Tibial nerve (tissue), 4 donors: ENCODE measurements at regions not wholly inside any gene's neighbourhood (a gene's known extent, or its start where the extent isn't known, plus 50 kb on each side); places are given as distances from the start of the nearest gene placed in this dataset.
A peak's percentile ranks its signal among the peaks of the same experiment; 100 is the strongest.

Experiments used
- DNase-seq, 2 donors: peaks; one replicate each; pipeline ENCODE4 v3.0.0-alpha.2; 2019; ENCODE audit warnings: low spot score in 2 of 2
- H3K27ac ChIP-seq, 4 donors: fragments of 200-600 bp; sonication (generic) in 3 of 4; one replicate each; pipeline ENCODE4 v1.5.1; 2017 to 2019; ENCODE audit warnings: mild to moderate bottlenecking in 1 of 4
- H3K27me3 ChIP-seq, 2 donors: fragments of 200-600 bp; sonication (generic) in 1 of 2; one replicate each; pipeline versions ENCODE4 v1.5.1 to v1.6.0; 2017 to 2019
- H3K36me3 ChIP-seq, 3 donors: fragments of 200-600 bp; sonication (generic); one replicate each; pipeline ENCODE4 v1.5.1; 2018 to 2019
- H3K4me1 ChIP-seq, 4 donors: fragments of 200-600 bp; sonication (generic) in 3 of 4; one replicate each; pipeline ENCODE4 v1.5.1; 2017 to 2019
- H3K4me3 ChIP-seq, 4 donors: fragments of 200-600 bp; sonication (generic) in 3 of 4; one replicate each; pipeline ENCODE4 v1.5.1; 2017 to 2019; ENCODE audit warnings: mild to moderate bottlenecking in 1 of 4, moderate library complexity in 1 of 4
- H3K9me3 ChIP-seq, 4 donors: fragments of 200-600 bp; sonication (generic) in 3 of 4; one replicate each; pipeline ENCODE4 v1.5.1; 2017 to 2019
- EP300 ChIP-seq, 2 donors: sonication (generic); formaldehyde crosslinking; IDR thresholded peaks; one replicate each; pipeline ENCODE4 v1.6.1; 2017; ENCODE audit warnings: antibody characterized with exemption in 2 of 2, mild to moderate bottlenecking in 1 of 2
- POLR2A ChIP-seq, 2 donors: fragments of 450-650 bp; IDR thresholded peaks; one replicate each; pipeline ENCODE4 v1.6.1; 2017; ENCODE audit warnings: antibody characterized with exemption in 2 of 2, mild to moderate bottlenecking in 2 of 2, moderate library complexity in 2 of 2
- WGBS, 2 donors: methylation state at CpG; one replicate each; pipeline ENCODE4 v1.1.5; 2018; 5-methylcytosine and 5-hydroxymethylcytosine counted together
- TF ChIP-seq, protein P1 (sequence below), 5 experiments: fragments of 200-600 bp in 3 of 5; fragments of 450-650 bp in 2 of 5; sonication (generic) in 3 of 5; IDR thresholded peaks; one replicate each; pipeline ENCODE4 v1.5.1; 2016 to 2019; ENCODE audit warnings: antibody characterized with exemption in 5 of 5, mild to moderate bottlenecking in 3 of 5, moderate library complexity in 2 of 5

DNA sequence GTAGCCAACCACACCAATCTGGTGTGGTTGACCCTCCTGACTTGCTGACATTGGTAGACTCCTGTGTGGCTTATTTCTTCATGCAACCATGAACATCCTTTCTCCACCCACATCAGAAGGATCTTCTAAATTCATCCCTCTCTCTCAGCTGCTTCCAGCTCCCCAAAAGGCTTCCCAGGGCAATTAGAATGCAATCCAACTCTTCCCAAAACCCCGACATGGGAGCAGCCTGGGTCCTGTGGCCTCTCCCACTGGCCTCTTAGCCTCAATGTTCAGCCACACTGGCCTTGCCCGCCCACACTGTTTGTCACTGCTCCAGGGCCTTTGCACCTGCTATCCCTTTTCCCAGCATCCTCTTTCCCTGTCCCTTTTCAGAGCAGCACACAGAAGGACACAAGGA, 199.8 kb upstream of the SGCG start:
- H3K4me3 ChIP-seq: no peak overlapping the region
- TF ChIP-seq EP300 (IDR thresholded peaks at IDR 0.05) (no peak), POLR2A (IDR thresholded peaks at IDR 0.05) (no peak)
- TF ChIP-seq, protein P1, sequence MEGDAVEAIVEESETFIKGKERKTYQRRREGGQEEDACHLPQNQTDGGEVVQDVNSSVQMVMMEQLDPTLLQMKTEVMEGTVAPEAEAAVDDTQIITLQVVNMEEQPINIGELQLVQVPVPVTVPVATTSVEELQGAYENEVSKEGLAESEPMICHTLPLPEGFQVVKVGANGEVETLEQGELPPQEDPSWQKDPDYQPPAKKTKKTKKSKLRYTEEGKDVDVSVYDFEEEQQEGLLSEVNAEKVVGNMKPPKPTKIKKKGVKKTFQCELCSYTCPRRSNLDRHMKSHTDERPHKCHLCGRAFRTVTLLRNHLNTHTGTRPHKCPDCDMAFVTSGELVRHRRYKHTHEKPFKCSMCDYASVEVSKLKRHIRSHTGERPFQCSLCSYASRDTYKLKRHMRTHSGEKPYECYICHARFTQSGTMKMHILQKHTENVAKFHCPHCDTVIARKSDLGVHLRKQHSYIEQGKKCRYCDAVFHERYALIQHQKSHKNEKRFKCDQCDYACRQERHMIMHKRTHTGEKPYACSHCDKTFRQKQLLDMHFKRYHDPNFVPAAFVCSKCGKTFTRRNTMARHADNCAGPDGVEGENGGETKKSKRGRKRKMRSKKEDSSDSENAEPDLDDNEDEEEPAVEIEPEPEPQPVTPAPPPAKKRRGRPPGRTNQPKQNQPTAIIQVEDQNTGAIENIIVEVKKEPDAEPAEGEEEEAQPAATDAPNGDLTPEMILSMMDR (IDR thresholded peaks at IDR 0.05): no peak
- no peak for DNase-seq
- H3K27me3 ChIP-seq: no peaks in the 10 kb centered on the region
- no peaks in the 10 kb centered on the region for H3K36me3 ChIP-seq
- H3K4me1 ChIP-seq: no peaks in the 10 kb centered on the region
- no peak overlapping the region for H3K27ac ChIP-seq
- peaks cover 0 to 33% (median 0%) of the 10 kb centered on the region in 4 donors for H3K9me3 ChIP-seq
- WGBS, 2 donors: 86 to 91% methylated on average over 2 of the region's 2 CpGs

DNA sequence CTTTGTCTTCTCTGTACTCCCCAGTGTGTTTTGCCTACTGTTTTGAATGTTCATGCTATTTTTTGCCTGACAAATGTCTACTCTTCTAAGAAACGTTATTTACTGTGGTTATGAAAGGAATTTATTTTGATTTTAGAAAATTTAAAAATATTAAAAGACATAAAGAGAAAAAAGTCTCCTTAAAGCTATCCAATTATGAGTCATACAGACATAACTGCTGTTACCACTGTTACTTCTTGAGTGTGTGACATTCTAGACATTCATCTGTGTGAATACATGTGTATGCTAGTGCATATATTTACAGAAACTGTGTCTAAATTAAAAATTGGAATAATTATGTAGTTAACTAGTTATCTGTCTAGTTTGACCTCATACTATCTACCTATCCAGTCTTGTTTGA, 187.6 kb upstream of the SGCG start:
- WGBS, 2 donors: 9 to 21% methylated on average over 1 of the region's 1 CpG
- no peak overlapping the region for H3K27ac ChIP-seq
- TF ChIP-seq EP300 (IDR thresholded peaks at IDR 0.05) (no peak), POLR2A (IDR thresholded peaks at IDR 0.05) (no peak)
- TF ChIP-seq, protein P1 (IDR thresholded peaks at IDR 0.05): no peak

DNA sequence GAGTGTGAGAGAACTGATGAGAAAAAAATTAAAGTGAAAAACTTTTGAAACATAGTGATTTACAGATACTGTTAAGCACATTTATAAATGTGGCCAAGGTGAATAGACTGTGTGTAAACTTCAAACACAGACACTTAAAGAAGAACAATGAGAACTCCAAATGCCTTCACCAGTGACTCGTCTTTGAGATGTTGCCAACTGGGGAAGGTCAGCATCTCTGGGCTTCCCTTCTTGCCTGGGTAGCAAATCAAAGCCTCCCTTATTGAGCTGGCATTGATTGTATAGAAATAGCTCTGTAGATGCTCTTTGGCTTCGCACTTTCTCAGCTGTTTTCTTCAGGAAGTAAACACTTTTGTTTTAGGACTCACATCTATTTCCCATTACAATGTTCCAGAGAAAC, 177.3 kb upstream of the SGCG start:
- no peaks in the 10 kb centered on the region for H3K27me3 ChIP-seq
- no peak overlapping the region for H3K27ac ChIP-seq
- no peak for DNase-seq
- TF ChIP-seq, protein P1 (IDR thresholded peaks at IDR 0.05): no peak
- TF ChIP-seq EP300 (IDR thresholded peaks at IDR 0.05): no peak
- TF ChIP-seq POLR2A (IDR thresholded peaks at IDR 0.05): no peak
- no peaks in the 10 kb centered on the region for H3K4me1 ChIP-seq
- H3K4me3 ChIP-seq: no peak overlapping the region
- no peaks in the 10 kb centered on the region for H3K36me3 ChIP-seq
- WGBS, 2 donors: 54 to 56% methylated on average over 2 of the region's 2 CpGs
- peaks cover 0 to 12% (median 2%) of the 10 kb centered on the region in 4 donors for H3K9me3 ChIP-seq

More for the DNA sequence above, 187.6 kb upstream of the SGCG start:
- Histone ChIP-seq H3K4me3 (no peak overlapping the region), H3K4me1 (no peaks in the 10 kb centered on the region), H3K9me3 (no peaks in the 10 kb centered on the region), H3K27me3 (no peaks in the 10 kb centered on the region), H3K36me3 (no peaks in the 10 kb centered on the region)
- no peak for DNase-seq

DNA sequence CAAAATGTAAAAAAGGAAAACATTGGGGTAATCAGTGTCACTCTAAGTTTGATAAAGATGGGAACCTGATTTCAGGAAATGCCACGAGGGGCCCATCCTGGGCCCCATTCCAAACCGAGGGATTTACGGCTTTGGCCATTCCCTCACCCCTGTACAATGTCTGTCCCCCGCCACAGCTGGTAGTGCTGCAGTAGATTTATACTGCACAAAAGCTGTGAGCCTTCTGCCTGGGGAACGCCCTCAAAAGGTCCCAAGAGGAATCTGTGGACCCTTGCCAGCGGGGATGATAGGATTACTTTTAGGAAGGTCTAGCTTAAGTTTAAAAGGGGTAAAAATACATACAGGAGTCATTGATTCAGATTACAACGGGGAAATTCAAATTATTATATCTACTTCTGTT, 173.4 kb upstream of the SGCG start:
- WGBS, 2 donors: 26 to 31% methylated on average over 7 of the region's 7 CpGs
- Histone ChIP-seq H3K27ac (no peak overlapping the region), H3K4me3 (no peak overlapping the region), H3K27me3 (no peaks in the 10 kb centered on the region), H3K9me3 (peaks cover 0 to 3% (median 0%) of the 10 kb centered on the region in 4 donors), H3K36me3 (no peaks in the 10 kb centered on the region), H3K4me1 (no peaks in the 10 kb centered on the region)
- TF ChIP-seq POLR2A (IDR thresholded peaks at IDR 0.05) (no peak), EP300 (IDR thresholded peaks at IDR 0.05) (no peak)
- TF ChIP-seq, protein P1 (IDR thresholded peaks at IDR 0.05): no peak
- peak in 1 of 2 donors; percentile 18 for DNase-seq

DNA sequence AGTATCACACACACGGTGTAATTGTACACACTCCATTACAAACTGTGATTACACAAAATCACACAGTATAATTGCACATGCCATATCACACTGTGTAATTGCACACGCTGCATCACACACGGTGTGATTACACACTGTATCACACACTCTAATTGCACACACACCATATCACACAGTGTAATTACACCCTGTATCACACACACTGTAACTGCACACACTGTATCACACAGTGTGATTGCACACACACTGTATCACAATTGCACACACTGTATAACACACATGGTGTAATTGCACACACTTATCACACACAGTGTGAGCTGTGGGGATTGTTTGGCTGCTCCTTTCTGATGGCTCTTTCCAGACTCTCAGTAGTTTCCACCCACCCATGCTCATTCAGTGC, 162.6 kb upstream of the SGCG start:
- WGBS, 2 donors: 89 to 96% methylated on average over 3 of the region's 3 CpGs
- no peaks in the 10 kb centered on the region for H3K36me3 ChIP-seq
- TF ChIP-seq POLR2A (IDR thresholded peaks at IDR 0.05) (no peak), EP300 (IDR thresholded peaks at IDR 0.05) (no peak)
- TF ChIP-seq, protein P1 (IDR thresholded peaks at IDR 0.05): no peak
- H3K9me3 ChIP-seq: peaks cover 0 to 12% (median 0%) of the 10 kb centered on the region in 4 donors
- no peaks in the 10 kb centered on the region for H3K4me1 ChIP-seq
- no peak for DNase-seq
- no peaks in the 10 kb centered on the region for H3K27me3 ChIP-seq
- no peak overlapping the region for H3K4me3 ChIP-seq
- no peak overlapping the region for H3K27ac ChIP-seq
